ENCODE measurements at regions not wholly inside any gene's neighbourhood (a gene's known extent, or its start where the extent isn't known, plus 50 kb on each side); places are given as distances from the start of the nearest gene placed in this dataset.
"Not testable (repeated sequence)": the region's sequence is repeated elsewhere in the genome, so short reads cannot be mapped to it uniquely, and the experiment has no call there.

GRCh38 chr6:134569996-134570395, 252.1 kb upstream of the SGK1 start:
- not testable (repeated sequence) for H2BK5ac ChIP-seq (ENCODE audit: low read depth, low read length, poor library complexity, severe bottlenecking); H3K4me1 ChIP-seq (ENCODE audit: control insufficient read depth, insufficient read depth, low read depth, low read length); H3K14ac ChIP-seq (ENCODE audit: low read length in 2 of 2); H4K91ac ChIP-seq (ENCODE audit: low read length); H3K27me3 ChIP-seq (ENCODE audit: control insufficient read depth in 1 of 2, insufficient read depth in 1 of 2, low read length in 2 of 2); H3K36me3 ChIP-seq (ENCODE audit: control insufficient read depth in 1 of 2, insufficient read depth in 2 of 2, low read depth in 1 of 2, low read length in 2 of 2); H3K4me2 ChIP-seq (ENCODE audit: low read length, poor library complexity, severe bottlenecking); DNase-seq; H2BK120ac ChIP-seq (ENCODE audit: low read depth, low read length); H3K27ac ChIP-seq (ENCODE audit: low read length, poor library complexity, severe bottlenecking); H2AK5ac ChIP-seq (ENCODE audit: low read length, severe bottlenecking); H3K4ac ChIP-seq (ENCODE audit: low read depth in 1 of 2, low read length in 2 of 2); H3K4me3 ChIP-seq (ENCODE audit: insufficient read depth in 1 of 2, low read depth in 1 of 2, low read length in 2 of 2); H2BK12ac ChIP-seq (ENCODE audit: low read length in 2 of 2); H3K23ac ChIP-seq (ENCODE audit: low read length in 2 of 2); H3K9me3 ChIP-seq (ENCODE audit: control insufficient read depth, low read length); H3K9ac ChIP-seq (ENCODE audit: low read length); H4K8ac ChIP-seq (ENCODE audit: low read length); H3K79me1 ChIP-seq (replicated peaks; ENCODE audit: low read length, poor library complexity, severe bottlenecking); H2AFZ ChIP-seq (ENCODE audit: low read depth, low read length); H3K18ac ChIP-seq (ENCODE audit: low read depth in 1 of 2, low read length in 2 of 2); H2BK15ac ChIP-seq (ENCODE audit: low read depth, poor library complexity, severe bottlenecking)
- 100% methylated on average over 2 of the region's 3 CpGs for WGBS

- no peak overlapping the region for H3K14ac ChIP-seq (ENCODE audit: low read length in 2 of 2)
- no peak overlapping the region for H2BK120ac ChIP-seq (ENCODE audit: low read depth, low read length)
- no peaks in the 10 kb centered on the region for H3K4me1 ChIP-seq (ENCODE audit: control insufficient read depth, insufficient read depth, low read depth, low read length)
- no peak overlapping the region for H3K18ac ChIP-seq (ENCODE audit: low read depth in 1 of 2, low read length in 2 of 2)
- no peak overlapping the region for H3K4me2 ChIP-seq (ENCODE audit: low read length, poor library complexity, severe bottlenecking)
- H3K36me3 ChIP-seq (ENCODE audit: control insufficient read depth in 1 of 2, insufficient read depth in 2 of 2, low read depth in 1 of 2, low read length in 2 of 2): no peaks in the 10 kb centered on the region
- H3K79me1 ChIP-seq (replicated peaks; ENCODE audit: low read length, poor library complexity, severe bottlenecking): no peaks in the 10 kb centered on the region
- no peak overlapping the region for H2BK15ac ChIP-seq (ENCODE audit: low read depth, poor library complexity, severe bottlenecking)
- H3K9me3 ChIP-seq (ENCODE audit: control insufficient read depth, low read length): no peaks in the 10 kb centered on the region
- H3K9ac ChIP-seq (ENCODE audit: low read length): no peak overlapping the region
- no peak overlapping the region for H3K27ac ChIP-seq (ENCODE audit: low read length, poor library complexity, severe bottlenecking)
- no peak overlapping the region for H2BK12ac ChIP-seq (ENCODE audit: low read length in 2 of 2)
- DNase-seq: no peak
- H2AFZ ChIP-seq (ENCODE audit: low read depth, low read length): no peak overlapping the region
- no peak overlapping the region for H3K4ac ChIP-seq (ENCODE audit: low read depth in 1 of 2, low read length in 2 of 2)
- WGBS: 97% methylated on average over 5 of the region's 5 CpGs
- H3K27me3 ChIP-seq (ENCODE audit: control insufficient read depth in 1 of 2, insufficient read depth in 1 of 2, low read length in 2 of 2): no peaks in the 10 kb centered on the region
- H3K4me3 ChIP-seq (ENCODE audit: insufficient read depth in 1 of 2, low read depth in 1 of 2, low read length in 2 of 2): no peak overlapping the region
- H2BK5ac ChIP-seq (ENCODE audit: low read depth, low read length, poor library complexity, severe bottlenecking): no peak overlapping the region
- H4K91ac ChIP-seq (ENCODE audit: low read length): no peak overlapping the region
- no peak overlapping the region for H3K23ac ChIP-seq (ENCODE audit: low read length in 2 of 2)
- H4K8ac ChIP-seq (ENCODE audit: low read length): no peak overlapping the region
- no peak overlapping the region for H2AK5ac ChIP-seq (ENCODE audit: low read length, severe bottlenecking)
Measured at GRCh38 chr6:134564705-134565104, 246.8 kb upstream of the SGK1 start.

GRCh38 chr6:134560019-134560418, 242.1 kb upstream of the SGK1 start:
- Histone ChIP-seq H2BK120ac (ENCODE audit: low read depth, low read length) (no peak overlapping the region), H3K4me1 (ENCODE audit: control insufficient read depth, insufficient read depth, low read depth, low read length) (no peaks in the 10 kb centered on the region), H2BK12ac (ENCODE audit: low read length in 2 of 2) (no peak overlapping the region), H3K4me2 (ENCODE audit: low read length, poor library complexity, severe bottlenecking) (no peak overlapping the region), H3K27ac (ENCODE audit: low read length, poor library complexity, severe bottlenecking) (no peak overlapping the region), H3K27me3 (ENCODE audit: control insufficient read depth in 1 of 2, insufficient read depth in 1 of 2, low read length in 2 of 2) (no peaks in the 10 kb centered on the region), H3K79me1 (replicated peaks; ENCODE audit: low read length, poor library complexity, severe bottlenecking) (no peaks in the 10 kb centered on the region), H2BK15ac (ENCODE audit: low read depth, poor library complexity, severe bottlenecking) (no peak overlapping the region), H2BK5ac (ENCODE audit: low read depth, low read length, poor library complexity, severe bottlenecking) (no peak overlapping the region), H4K91ac (ENCODE audit: low read length) (no peak overlapping the region), H3K23ac (ENCODE audit: low read length in 2 of 2) (no peak overlapping the region), H3K9me3 (ENCODE audit: control insufficient read depth, low read length) (no peaks in the 10 kb centered on the region), H3K9ac (ENCODE audit: low read length) (no peak overlapping the region), H3K36me3 (ENCODE audit: control insufficient read depth in 1 of 2, insufficient read depth in 2 of 2, low read depth in 1 of 2, low read length in 2 of 2) (no peaks in the 10 kb centered on the region), H3K4ac (ENCODE audit: low read depth in 1 of 2, low read length in 2 of 2) (no peak overlapping the region), H3K18ac (ENCODE audit: low read depth in 1 of 2, low read length in 2 of 2) (no peak overlapping the region), H3K14ac (ENCODE audit: low read length in 2 of 2) (no peak overlapping the region), H2AK5ac (ENCODE audit: low read length, severe bottlenecking) (no peak overlapping the region), H3K4me3 (ENCODE audit: insufficient read depth in 1 of 2, low read depth in 1 of 2, low read length in 2 of 2) (no peak overlapping the region), H2AFZ (ENCODE audit: low read depth, low read length) (no peak overlapping the region), H4K8ac (ENCODE audit: low read length) (no peak overlapping the region)
- no peak for DNase-seq

- no peak overlapping the region for H3K4ac ChIP-seq (ENCODE audit: low read depth in 1 of 2, low read length in 2 of 2)
- no peak overlapping the region for H3K27ac ChIP-seq (ENCODE audit: low read length, poor library complexity, severe bottlenecking)
- no peaks in the 10 kb centered on the region for H3K4me1 ChIP-seq (ENCODE audit: control insufficient read depth, insufficient read depth, low read depth, low read length)
- H3K27me3 ChIP-seq (ENCODE audit: control insufficient read depth in 1 of 2, insufficient read depth in 1 of 2, low read length in 2 of 2): no peaks in the 10 kb centered on the region
- H2AFZ ChIP-seq (ENCODE audit: low read depth, low read length): no peak overlapping the region
- no peak overlapping the region for H3K23ac ChIP-seq (ENCODE audit: low read length in 2 of 2)
- H3K4me2 ChIP-seq (ENCODE audit: low read length, poor library complexity, severe bottlenecking): no peak overlapping the region
- H3K4me3 ChIP-seq (ENCODE audit: insufficient read depth in 1 of 2, low read depth in 1 of 2, low read length in 2 of 2): no peak overlapping the region
- H2BK12ac ChIP-seq (ENCODE audit: low read length in 2 of 2): no peak overlapping the region
- no peak overlapping the region for H2BK15ac ChIP-seq (ENCODE audit: low read depth, poor library complexity, severe bottlenecking)
- no peaks in the 10 kb centered on the region for H3K79me1 ChIP-seq (replicated peaks; ENCODE audit: low read length, poor library complexity, severe bottlenecking)
- no peaks in the 10 kb centered on the region for H3K36me3 ChIP-seq (ENCODE audit: control insufficient read depth in 1 of 2, insufficient read depth in 2 of 2, low read depth in 1 of 2, low read length in 2 of 2)
- H3K9me3 ChIP-seq (ENCODE audit: control insufficient read depth, low read length): no peaks in the 10 kb centered on the region
- no peak overlapping the region for H3K14ac ChIP-seq (ENCODE audit: low read length in 2 of 2)
- no peak overlapping the region for H4K8ac ChIP-seq (ENCODE audit: low read length)
- DNase-seq: no peak
- no peak overlapping the region for H3K18ac ChIP-seq (ENCODE audit: low read depth in 1 of 2, low read length in 2 of 2)
- no peak overlapping the region for H3K9ac ChIP-seq (ENCODE audit: low read length)
- H2AK5ac ChIP-seq (ENCODE audit: low read length, severe bottlenecking): no peak overlapping the region
- WGBS: 89% methylated on average over 1 of the region's 1 CpG
- H2BK5ac ChIP-seq (ENCODE audit: low read depth, low read length, poor library complexity, severe bottlenecking): no peak overlapping the region
- H4K91ac ChIP-seq (ENCODE audit: low read length): no peak overlapping the region
- no peak overlapping the region for H2BK120ac ChIP-seq (ENCODE audit: low read depth, low read length)
Measured at GRCh38 chr6:134557509-134557908, 239.6 kb upstream of the SGK1 start.

All from mesenchymal stem cell (in vitro differentiated cells and primary cell).